Endodermal cell (in vitro differentiated cells): ENCODE measurements at regions not wholly inside any gene's neighbourhood (a gene's known extent, or its start where the extent isn't known, plus 50 kb on each side); places are given as distances from the start of the nearest gene placed in this dataset.

Experiments used
- DNase-seq: peaks from one replicate; pipeline ENCODE4 v3.0.0-alpha.2; 2017
- H3K27ac ChIP-seq: 2 replicates; pipeline ENCODE4 v1.5.1; 2013; ENCODE audit warnings: mild to moderate bottlenecking, low read depth, low read length, moderate library complexity
- H3K27me3 ChIP-seq: 2 replicates; pipeline ENCODE4 v1.6.1; 2013; ENCODE audit warnings: mild to moderate bottlenecking, low read length, moderate library complexity; ENCODE audit not compliant: insufficient read depth, control insufficient read depth, poor library complexity, severe bottlenecking
- H3K36me3 ChIP-seq: 2 replicates; pipeline ENCODE4 v1.7.0; 2013; ENCODE audit warnings: mild to moderate bottlenecking, low read length, moderate library complexity; ENCODE audit not compliant: control insufficient read depth, insufficient read depth
- H3K4me1 ChIP-seq: one replicate; pipeline ENCODE4 v1.7.0; 2013; ENCODE audit warnings: low read length; ENCODE audit not compliant: control insufficient read depth, insufficient read depth
- H3K4me3 ChIP-seq: 2 replicates; pipeline ENCODE4 v1.5.1; 2013; ENCODE audit warnings: mild to moderate bottlenecking, low read length, moderate library complexity
- H3K9ac ChIP-seq: 2 replicates; pipeline ENCODE4 v1.6.1; 2013; ENCODE audit warnings: mild to moderate bottlenecking, low read length, moderate library complexity; ENCODE audit not compliant: poor library complexity, severe bottlenecking; ENCODE audit errors: extremely low read depth
- H3K9me3 ChIP-seq: 2 replicates; pipeline ENCODE4 v1.6.1; 2013; ENCODE audit warnings: mild to moderate bottlenecking, low read length, moderate library complexity; ENCODE audit not compliant: control insufficient read depth
- H3K27ac Mint-ChIP-seq: 2 replicates; pipeline ENCODE4 v1.8.0; 2020; ENCODE audit warnings: mixed read lengths
- H3K27me3 Mint-ChIP-seq: 2 replicates; pipeline ENCODE4 v1.8.0; 2021; ENCODE audit warnings: mild to moderate bottlenecking, mixed read lengths; ENCODE audit not compliant: insufficient read depth
- H3K36me3 Mint-ChIP-seq: 2 replicates; pipeline ENCODE4 v1.8.0; 2020; ENCODE audit warnings: low read depth, mixed read lengths
- H3K4me1 Mint-ChIP-seq: 2 replicates; pipeline ENCODE4 v1.8.0; 2020; ENCODE audit warnings: mixed read lengths
- H3K4me3 Mint-ChIP-seq: 2 replicates; pipeline ENCODE4 v1.8.0; 2020; ENCODE audit warnings: mild to moderate bottlenecking, moderate library complexity, mixed read lengths
- H3K9me3 Mint-ChIP-seq: 2 replicates; pipeline ENCODE4 v1.8.0; 2020; ENCODE audit warnings: mild to moderate bottlenecking, mixed read lengths
- WGBS, 2 experiments: methylation state at CpG; one replicate each; pipeline versions ENCODE4 v1.1.5 to v1.1.7; 2013; ENCODE audit warnings: missing lambda C conversion rate in 2 of 2, mixed read lengths in 1 of 2; ENCODE audit not compliant: insufficient coverage in 1 of 2, insufficient read length in 1 of 2; 5-methylcytosine and 5-hydroxymethylcytosine counted together
- TF ChIP-seq, protein P1 (sequence below): fragments of 200-600 bp; sonication (generic); conservative IDR thresholded peaks from 2 replicates; pipeline ENCODE4 v1.5.0; 2021; ENCODE audit warnings: antibody characterized with exemption, mild to moderate bottlenecking

- no peak overlapping the region for H3K27ac ChIP-seq
- H3K9me3 Mint-ChIP-seq, result no peaks in the 10 kb centered on the region
- no peak overlapping the region for H3K4me3 Mint-ChIP-seq
- H3K9me3 ChIP-seq, result no peaks in the 10 kb centered on the region
- no peak overlapping the region for H3K4me3 ChIP-seq
- H3K27ac Mint-ChIP-seq, result no peak overlapping the region
- H3K36me3 ChIP-seq, result no peaks in the 10 kb centered on the region
- WGBS, 2 experiments, result 100% methylated on average over 1 to 2 of the region's 2 CpGs
- H3K4me1 Mint-ChIP-seq, result peaks cover 9% of the 10 kb centered on the region
- peaks cover 6% of the 10 kb centered on the region for H3K27me3 Mint-ChIP-seq
- H3K36me3 Mint-ChIP-seq, result no peaks in the 10 kb centered on the region
- H3K4me1 ChIP-seq, result no peaks in the 10 kb centered on the region
- no peak for DNase-seq
- no peaks in the 10 kb centered on the region for H3K27me3 ChIP-seq
- TF ChIP-seq, protein P1, sequence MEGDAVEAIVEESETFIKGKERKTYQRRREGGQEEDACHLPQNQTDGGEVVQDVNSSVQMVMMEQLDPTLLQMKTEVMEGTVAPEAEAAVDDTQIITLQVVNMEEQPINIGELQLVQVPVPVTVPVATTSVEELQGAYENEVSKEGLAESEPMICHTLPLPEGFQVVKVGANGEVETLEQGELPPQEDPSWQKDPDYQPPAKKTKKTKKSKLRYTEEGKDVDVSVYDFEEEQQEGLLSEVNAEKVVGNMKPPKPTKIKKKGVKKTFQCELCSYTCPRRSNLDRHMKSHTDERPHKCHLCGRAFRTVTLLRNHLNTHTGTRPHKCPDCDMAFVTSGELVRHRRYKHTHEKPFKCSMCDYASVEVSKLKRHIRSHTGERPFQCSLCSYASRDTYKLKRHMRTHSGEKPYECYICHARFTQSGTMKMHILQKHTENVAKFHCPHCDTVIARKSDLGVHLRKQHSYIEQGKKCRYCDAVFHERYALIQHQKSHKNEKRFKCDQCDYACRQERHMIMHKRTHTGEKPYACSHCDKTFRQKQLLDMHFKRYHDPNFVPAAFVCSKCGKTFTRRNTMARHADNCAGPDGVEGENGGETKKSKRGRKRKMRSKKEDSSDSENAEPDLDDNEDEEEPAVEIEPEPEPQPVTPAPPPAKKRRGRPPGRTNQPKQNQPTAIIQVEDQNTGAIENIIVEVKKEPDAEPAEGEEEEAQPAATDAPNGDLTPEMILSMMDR, result no peak
- H3K9ac ChIP-seq, result no peak overlapping the region
Measured at GRCh38 chr2:41916177-41916576, 131.6 kb upstream of the PKDCC start.

- no peak for DNase-seq
- peaks cover 6% of the 10 kb centered on the region for H3K27me3 Mint-ChIP-seq
- 77 to 90% methylated on average over 1 to 2 of the region's 2 CpGs for WGBS, 2 experiments
- Histone ChIP-seq H3K27ac (no peak overlapping the region), H3K36me3 (no peaks in the 10 kb centered on the region), H3K4me3 (no peak overlapping the region), H3K4me1 (peaks cover 5% of the 10 kb centered on the region), H3K9me3 (no peaks in the 10 kb centered on the region), H3K27me3 (no peaks in the 10 kb centered on the region), H3K9ac (no peak overlapping the region)
- no peaks in the 10 kb centered on the region for H3K9me3 Mint-ChIP-seq
- H3K36me3 Mint-ChIP-seq, result no peaks in the 10 kb centered on the region
- TF ChIP-seq, protein P1, result no peak
- H3K4me3 Mint-ChIP-seq, result no peak overlapping the region
- H3K4me1 Mint-ChIP-seq, result peaks cover 16% of the 10 kb centered on the region
- no peak overlapping the region for H3K27ac Mint-ChIP-seq
Measured at GRCh38 chr2:41917587-41917986, 130.2 kb upstream of the PKDCC start.

DNA sequence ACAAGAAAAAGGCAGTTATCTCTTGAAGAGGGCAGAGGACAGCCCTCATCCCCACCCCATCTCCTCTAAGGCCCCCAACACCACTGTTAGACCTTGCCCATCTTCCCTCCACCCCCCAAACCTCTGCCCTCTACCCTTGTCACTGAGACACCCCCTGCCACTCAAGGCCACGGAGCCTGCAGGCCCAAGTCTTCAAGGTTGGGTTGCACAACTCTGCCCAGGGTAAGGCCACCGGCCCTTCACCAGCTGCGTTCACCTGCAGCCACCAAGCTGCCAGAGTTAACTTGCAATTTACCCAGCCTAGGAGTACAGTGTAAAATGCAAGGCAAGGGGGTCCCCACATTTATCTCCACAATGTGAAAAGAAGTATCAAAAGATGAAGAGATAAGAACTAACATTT, 128.7 kb upstream of the PKDCC start:
- Histone ChIP-seq H3K27ac (no peak overlapping the region), H3K4me1 (peaks cover 13% of the 10 kb centered on the region), H3K9ac (no peak overlapping the region), H3K36me3 (no peaks in the 10 kb centered on the region), H3K27me3 (no peaks in the 10 kb centered on the region), H3K4me3 (no peak overlapping the region), H3K9me3 (no peaks in the 10 kb centered on the region)
- Mint-ChIP-seq H3K4me3 (no peak overlapping the region), H3K27ac (no peak overlapping the region), H3K4me1 (peaks cover 29% of the 10 kb centered on the region), H3K27me3 (peaks cover 6% of the 10 kb centered on the region), H3K36me3 (no peaks in the 10 kb centered on the region), H3K9me3 (no peaks in the 10 kb centered on the region)
- TF ChIP-seq, protein P1, result no peak
- 90 to 97% methylated on average over 2 to 3 of the region's 3 CpGs for WGBS, 2 experiments
- DNase-seq, result no peak
